HL-60 (cell line): ENCODE measurements at regions not wholly inside any gene's neighbourhood (a gene's known extent, or its start where the extent isn't known, plus 50 kb on each side); places are given as distances from the start of the nearest gene placed in this dataset.

Experiments used
- DNase-seq, 2 experiments: peaks; one replicate each; pipeline ENCODE4 v3.0.0-alpha.2; 2010 to 2020; ENCODE audit warnings: low read depth in 1 of 2, low spot score in 1 of 2
- H3K27ac ChIP-seq: fragments of 250-450 bp; sonication (Bioruptor Pico); replicated peaks from 2 replicates; pipeline ENCODE4 v1.5.1; 2020; ENCODE audit warnings: mild to moderate bottlenecking, moderate library complexity
- H3K27me3 ChIP-seq: fragments of 250-450 bp; sonication (Bioruptor Pico); 2 replicates; pipeline ENCODE4 v1.5.1; 2021; ENCODE audit warnings: mild to moderate bottlenecking, moderate library complexity; ENCODE audit not compliant: insufficient read depth, poor library complexity, severe bottlenecking
- H3K4me3 ChIP-seq: replicated peaks from 2 replicates; pipeline ENCODE4 v1.5.1; 2011; ENCODE audit warnings: mild to moderate bottlenecking, control low read depth, low read length; ENCODE audit not compliant: insufficient read depth
- GABPA ChIP-seq: IDR thresholded peaks from 2 replicates; pipeline ENCODE4 v1.6.1; 2012; ENCODE audit warnings: low read depth
- POLR2AphosphoS5 ChIP-seq: IDR thresholded peaks from 2 replicates; pipeline ENCODE4 v1.6.1; 2012; ENCODE audit warnings: low read depth
- SPI1 ChIP-seq: IDR thresholded peaks from 2 replicates; pipeline ENCODE4 v1.6.1; 2012; ENCODE audit warnings: low read depth, mild to moderate bottlenecking, borderline replicate concordance
- TF ChIP-seq, protein P1 (sequence below): IDR thresholded peaks from 2 replicates; pipeline ENCODE4 v1.6.1; 2012; ENCODE audit warnings: low read depth; ENCODE audit not compliant: insufficient replicate concordance
- TF ChIP-seq, protein P2 (sequence below): IDR thresholded peaks from one replicate; pipeline ENCODE4 v1.5.1; 2011; ENCODE audit warnings: low read length, control low read depth, inconsistent platforms; ENCODE audit not compliant: insufficient read depth

DNA sequence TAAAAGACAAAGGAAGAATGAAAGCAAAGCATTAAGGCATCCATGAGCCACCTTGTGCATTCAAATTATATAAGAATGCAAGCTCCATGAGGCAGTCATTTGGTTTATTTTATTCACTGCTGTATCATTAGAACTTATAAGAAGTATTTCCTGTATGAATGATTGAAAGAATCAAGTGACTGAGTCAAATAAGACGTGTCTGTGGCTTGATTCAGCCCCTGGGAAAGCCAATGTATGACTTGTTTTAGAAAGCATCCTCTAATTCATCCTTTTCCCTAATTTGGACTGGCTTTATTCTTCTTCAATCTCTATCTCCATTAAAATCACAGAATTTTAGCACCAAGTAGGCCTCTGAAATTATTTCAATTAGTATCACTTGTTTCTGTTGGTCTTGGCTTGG, 461.1 kb downstream of the LPIN1 start:
- no peak overlapping the region for H3K27ac ChIP-seq
- no peak for DNase-seq

GRCh38 chr2:12210016-12210933, 463.8 kb downstream of the LPIN1 start:
- Histone ChIP-seq H3K27ac (no peak overlapping the region), H3K4me3 (no peak overlapping the region), H3K27me3 (no peaks in the 10 kb centered on the region)
- no peak for TF ChIP-seq SPI1
- TF ChIP-seq, protein P1, sequence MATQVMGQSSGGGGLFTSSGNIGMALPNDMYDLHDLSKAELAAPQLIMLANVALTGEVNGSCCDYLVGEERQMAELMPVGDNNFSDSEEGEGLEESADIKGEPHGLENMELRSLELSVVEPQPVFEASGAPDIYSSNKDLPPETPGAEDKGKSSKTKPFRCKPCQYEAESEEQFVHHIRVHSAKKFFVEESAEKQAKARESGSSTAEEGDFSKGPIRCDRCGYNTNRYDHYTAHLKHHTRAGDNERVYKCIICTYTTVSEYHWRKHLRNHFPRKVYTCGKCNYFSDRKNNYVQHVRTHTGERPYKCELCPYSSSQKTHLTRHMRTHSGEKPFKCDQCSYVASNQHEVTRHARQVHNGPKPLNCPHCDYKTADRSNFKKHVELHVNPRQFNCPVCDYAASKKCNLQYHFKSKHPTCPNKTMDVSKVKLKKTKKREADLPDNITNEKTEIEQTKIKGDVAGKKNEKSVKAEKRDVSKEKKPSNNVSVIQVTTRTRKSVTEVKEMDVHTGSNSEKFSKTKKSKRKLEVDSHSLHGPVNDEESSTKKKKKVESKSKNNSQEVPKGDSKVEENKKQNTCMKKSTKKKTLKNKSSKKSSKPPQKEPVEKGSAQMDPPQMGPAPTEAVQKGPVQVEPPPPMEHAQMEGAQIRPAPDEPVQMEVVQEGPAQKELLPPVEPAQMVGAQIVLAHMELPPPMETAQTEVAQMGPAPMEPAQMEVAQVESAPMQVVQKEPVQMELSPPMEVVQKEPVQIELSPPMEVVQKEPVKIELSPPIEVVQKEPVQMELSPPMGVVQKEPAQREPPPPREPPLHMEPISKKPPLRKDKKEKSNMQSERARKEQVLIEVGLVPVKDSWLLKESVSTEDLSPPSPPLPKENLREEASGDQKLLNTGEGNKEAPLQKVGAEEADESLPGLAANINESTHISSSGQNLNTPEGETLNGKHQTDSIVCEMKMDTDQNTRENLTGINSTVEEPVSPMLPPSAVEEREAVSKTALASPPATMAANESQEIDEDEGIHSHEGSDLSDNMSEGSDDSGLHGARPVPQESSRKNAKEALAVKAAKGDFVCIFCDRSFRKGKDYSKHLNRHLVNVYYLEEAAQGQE: no peak
- no peak for TF ChIP-seq POLR2AphosphoS5
- TF ChIP-seq GABPA: no peak
- TF ChIP-seq, protein P2, sequence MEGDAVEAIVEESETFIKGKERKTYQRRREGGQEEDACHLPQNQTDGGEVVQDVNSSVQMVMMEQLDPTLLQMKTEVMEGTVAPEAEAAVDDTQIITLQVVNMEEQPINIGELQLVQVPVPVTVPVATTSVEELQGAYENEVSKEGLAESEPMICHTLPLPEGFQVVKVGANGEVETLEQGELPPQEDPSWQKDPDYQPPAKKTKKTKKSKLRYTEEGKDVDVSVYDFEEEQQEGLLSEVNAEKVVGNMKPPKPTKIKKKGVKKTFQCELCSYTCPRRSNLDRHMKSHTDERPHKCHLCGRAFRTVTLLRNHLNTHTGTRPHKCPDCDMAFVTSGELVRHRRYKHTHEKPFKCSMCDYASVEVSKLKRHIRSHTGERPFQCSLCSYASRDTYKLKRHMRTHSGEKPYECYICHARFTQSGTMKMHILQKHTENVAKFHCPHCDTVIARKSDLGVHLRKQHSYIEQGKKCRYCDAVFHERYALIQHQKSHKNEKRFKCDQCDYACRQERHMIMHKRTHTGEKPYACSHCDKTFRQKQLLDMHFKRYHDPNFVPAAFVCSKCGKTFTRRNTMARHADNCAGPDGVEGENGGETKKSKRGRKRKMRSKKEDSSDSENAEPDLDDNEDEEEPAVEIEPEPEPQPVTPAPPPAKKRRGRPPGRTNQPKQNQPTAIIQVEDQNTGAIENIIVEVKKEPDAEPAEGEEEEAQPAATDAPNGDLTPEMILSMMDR: no peak
- no peak for DNase-seq

More for the DNA sequence above, 461.1 kb downstream of the LPIN1 start:
- H3K4me3 ChIP-seq: no peak overlapping the region
- no peaks in the 10 kb centered on the region for H3K27me3 ChIP-seq
- TF ChIP-seq SPI1 (no peak), GABPA (no peak), POLR2AphosphoS5 (no peak)
- TF ChIP-seq, protein P2: no peak
- TF ChIP-seq, protein P1: no peak

- Histone ChIP-seq H3K27me3 (no peaks in the 10 kb centered on the region), H3K4me3 (no peak overlapping the region), H3K27ac (no peak overlapping the region)
- DNase-seq: no peak
- no peak for TF ChIP-seq SPI1
- no peak for TF ChIP-seq POLR2AphosphoS5
- TF ChIP-seq GABPA: no peak
- TF ChIP-seq, protein P2: no peak
- TF ChIP-seq, protein P1: no peak
These were observed 465.1 kb downstream of the LPIN1 start for GRCh38 chr2:12211326-12212175.
